GM12878 (cell line): ENCODE measurements at regions not wholly inside any gene's neighbourhood (a gene's known extent, or its start where the extent isn't known, plus 50 kb on each side); places are given as distances from the start of the nearest gene placed in this dataset.

Experiments used
- ATAC-seq: fragments of 200-7000 bp; cut with Tn5 transposase; 3 replicates; pipeline ENCODE4 v1.9.1; 2020; ENCODE audit warnings: mild to moderate bottlenecking, moderate library complexity
- BruUV-seq: library from RNA; stranded (reverse); fragments of 400-500 nt; replicated peaks from 2 replicates; lab custom pipeline; 2021; lab: Mats Ljungman, UMichigan
- CTCF ChIA-PET: fragments of 300-600 bp; sonication (Branson Sonifier 250); formaldehyde crosslinking; extraction: SDS; loops from one replicate; lab custom pipeline; 2021; ENCODE audit warnings: inconsistent platforms; lab: Yijun Ruan, JAX
- POLR2A ChIA-PET: fragments of 350-600 bp; formaldehyde crosslinking; extraction: SDS; loops from one replicate; lab custom pipeline; 2021; ENCODE audit warnings: inconsistent platforms; lab: Charles Lee
- RAD21 ChIA-PET: fragments of 300-600 bp; sonication (Branson Sonifier 250); formaldehyde crosslinking; loops from one replicate; lab custom pipeline; 2023; ENCODE audit warnings: antibody characterized with exemption; ENCODE audit not compliant: unreplicated experiment; lab: Charles Lee
- SMC1A ChIA-PET: fragments of 300-600 bp; sonication (Branson Sonifier 250); formaldehyde crosslinking; loops from one replicate; lab custom pipeline; 2023; ENCODE audit not compliant: unreplicated experiment, uncharacterized antibody; lab: Charles Lee
- DNase-seq: peaks from one replicate; pipeline ENCODE4 v3.0.0-alpha.2; 2011; ENCODE audit warnings: low read depth, low spot score
- FAIRE-seq: peaks from 3 replicates; lab custom pipeline; 2011; peaks lifted over from hg19 to GRCh38; lab: Jason Lieb, UNC
- H2AFZ ChIP-seq: 2 replicates; pipeline ENCODE4 v1.6.0; 2011; ENCODE audit warnings: low read depth, low read length, control low read depth; ENCODE audit not compliant: control insufficient read depth
- H3K27ac ChIP-seq: 2 replicates; pipeline ENCODE4 v1.5.1; 2011; ENCODE audit warnings: control low read depth; ENCODE audit not compliant: control insufficient read depth, insufficient read depth
- H3K27me3 ChIP-seq, 2 experiments: replicated peaks in 1 of 2; 2 replicates each; pipeline versions ENCODE4 v1.6.0 to v1.6.1; 2011; ENCODE audit warnings: low read length in 1 of 2; ENCODE audit not compliant: control insufficient read depth in 2 of 2, insufficient read depth in 2 of 2
- H3K36me3 ChIP-seq, 2 experiments: 2 replicates each; pipeline ENCODE4 v1.5.1; 2011; ENCODE audit warnings: low read length in 1 of 2; ENCODE audit not compliant: control insufficient read depth in 2 of 2, insufficient read depth in 2 of 2
- H3K4me1 ChIP-seq: 2 replicates; pipeline ENCODE4 v1.6.1; 2011; ENCODE audit warnings: mild to moderate bottlenecking, low read length, moderate library complexity, mixed read lengths; ENCODE audit not compliant: control insufficient read depth, insufficient read depth
- H3K4me2 ChIP-seq: 2 replicates; pipeline ENCODE4 v1.6.0; 2011; ENCODE audit warnings: control low read depth; ENCODE audit not compliant: control insufficient read depth, insufficient read depth
- H3K4me3 ChIP-seq: fragments of 200-600 bp; sonication (generic); 2 replicates; pipeline ENCODE4 v1.5.1; 2016
- H3K79me2 ChIP-seq: 2 replicates; pipeline ENCODE4 v1.6.0; 2011; ENCODE audit warnings: low read length; ENCODE audit not compliant: control insufficient read depth, insufficient read depth
- H3K9ac ChIP-seq: 2 replicates; pipeline ENCODE4 v1.8.0; 2011; ENCODE audit warnings: low read length, control low read depth, mixed read lengths; ENCODE audit not compliant: control insufficient read depth, insufficient read depth
- H3K9me3 ChIP-seq: replicated peaks from 3 replicates; pipeline ENCODE4 v1.5.1; 2011; ENCODE audit warnings: mild to moderate bottlenecking, low read length; ENCODE audit not compliant: control insufficient read depth, insufficient read depth
- H4K20me1 ChIP-seq: 2 replicates; pipeline ENCODE4 v1.6.0; 2011; ENCODE audit not compliant: control insufficient read depth, insufficient read depth
- CBX5 ChIP-seq: sonication (generic); IDR thresholded peaks from 2 replicates; pipeline ENCODE4 v1.6.1; 2016; ENCODE audit warnings: low read depth, moderate library complexity, mild to moderate bottlenecking, inconsistent platforms
- KLF5 ChIP-seq: fragments of 450-650 bp; IDR thresholded peaks from 2 replicates; pipeline ENCODE4 v1.6.1; 2014; ENCODE audit warnings: mild to moderate bottlenecking; ENCODE audit not compliant: partially characterized antibody
- SIX5 ChIP-seq: IDR thresholded peaks from 2 replicates; pipeline ENCODE4 v1.6.1; 2011; ENCODE audit warnings: mild to moderate bottlenecking, low read depth, low read length, moderate library complexity; ENCODE audit not compliant: severe bottlenecking
- WGBS: methylation state at CpG from one replicate; pipeline ENCODE4 v1.1.6; 2016; ENCODE audit warnings: low lambda C conversion rate; ENCODE audit not compliant: insufficient replicate concordance, insufficient coverage; ENCODE audit errors: missing lambda C conversion rate; 5-methylcytosine and 5-hydroxymethylcytosine counted together
- in situ Hi-C: fragments of 300-500 bp; cut with MboI; formaldehyde crosslinking; loops from 9 replicates; pipeline ENCODE4 v1.14.3; 2018; ENCODE audit warnings: mixed read lengths
- intact Hi-C: fragments of 100-400 bp; cut with micrococcal nuclease; formaldehyde crosslinking; loops from one replicate; pipeline ENCODE4 v1.14.2; 2022; ENCODE audit not compliant: unreplicated experiment
- TF ChIP-seq, protein P1 (sequence below): fragments of 450-650 bp; IDR thresholded peaks from 2 replicates; pipeline ENCODE4 v1.6.1; 2017; ENCODE audit warnings: mild to moderate bottlenecking, moderate library complexity
- TF ChIP-seq, protein P2 (sequence below): fragments of 150-350 bp; IDR thresholded peaks from 2 replicates; pipeline ENCODE4 v1.6.1; 2014; ENCODE audit warnings: mild to moderate bottlenecking, low read depth, low read length

DNA sequence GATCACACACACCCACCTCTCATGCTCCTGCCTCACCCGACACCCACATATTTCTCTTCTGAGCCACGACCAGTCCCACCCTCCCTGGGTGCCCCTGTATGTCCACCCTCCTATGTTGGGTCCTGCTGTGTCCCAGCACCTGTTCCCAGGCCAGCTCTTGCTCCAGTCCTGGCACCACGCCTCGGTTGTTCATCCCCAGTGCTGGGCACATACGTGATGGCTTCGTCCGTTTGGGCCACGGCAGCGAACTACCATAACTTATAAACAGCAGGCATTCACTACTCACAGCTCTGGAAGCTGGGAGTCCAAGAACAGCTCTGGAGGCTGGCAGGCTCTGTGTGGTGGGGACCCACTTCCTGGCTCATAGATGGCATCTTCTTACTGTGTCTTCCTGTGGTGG is 116.9 kb downstream of the BRD1 start (continued):
- TF ChIP-seq, protein P1, sequence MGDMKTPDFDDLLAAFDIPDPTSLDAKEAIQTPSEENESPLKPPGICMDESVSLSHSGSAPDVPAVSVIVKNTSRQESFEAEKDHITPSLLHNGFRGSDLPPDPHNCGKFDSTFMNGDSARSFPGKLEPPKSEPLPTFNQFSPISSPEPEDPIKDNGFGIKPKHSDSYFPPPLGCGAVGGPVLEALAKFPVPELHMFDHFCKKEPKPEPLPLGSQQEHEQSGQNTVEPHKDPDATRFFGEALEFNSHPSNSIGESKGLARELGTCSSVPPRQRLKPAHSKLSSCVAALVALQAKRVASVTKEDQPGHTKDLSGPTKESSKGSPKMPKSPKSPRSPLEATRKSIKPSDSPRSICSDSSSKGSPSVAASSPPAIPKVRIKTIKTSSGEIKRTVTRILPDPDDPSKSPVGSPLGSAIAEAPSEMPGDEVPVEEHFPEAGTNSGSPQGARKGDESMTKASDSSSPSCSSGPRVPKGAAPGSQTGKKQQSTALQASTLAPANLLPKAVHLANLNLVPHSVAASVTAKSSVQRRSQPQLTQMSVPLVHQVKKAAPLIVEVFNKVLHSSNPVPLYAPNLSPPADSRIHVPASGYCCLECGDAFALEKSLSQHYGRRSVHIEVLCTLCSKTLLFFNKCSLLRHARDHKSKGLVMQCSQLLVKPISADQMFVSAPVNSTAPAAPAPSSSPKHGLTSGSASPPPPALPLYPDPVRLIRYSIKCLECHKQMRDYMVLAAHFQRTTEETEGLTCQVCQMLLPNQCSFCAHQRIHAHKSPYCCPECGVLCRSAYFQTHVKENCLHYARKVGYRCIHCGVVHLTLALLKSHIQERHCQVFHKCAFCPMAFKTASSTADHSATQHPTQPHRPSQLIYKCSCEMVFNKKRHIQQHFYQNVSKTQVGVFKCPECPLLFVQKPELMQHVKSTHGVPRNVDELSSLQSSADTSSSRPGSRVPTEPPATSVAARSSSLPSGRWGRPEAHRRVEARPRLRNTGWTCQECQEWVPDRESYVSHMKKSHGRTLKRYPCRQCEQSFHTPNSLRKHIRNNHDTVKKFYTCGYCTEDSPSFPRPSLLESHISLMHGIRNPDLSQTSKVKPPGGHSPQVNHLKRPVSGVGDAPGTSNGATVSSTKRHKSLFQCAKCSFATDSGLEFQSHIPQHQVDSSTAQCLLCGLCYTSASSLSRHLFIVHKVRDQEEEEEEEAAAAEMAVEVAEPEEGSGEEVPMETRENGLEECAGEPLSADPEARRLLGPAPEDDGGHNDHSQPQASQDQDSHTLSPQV: no peak
- TF ChIP-seq KLF5: no peak
- TF ChIP-seq, protein P2, sequence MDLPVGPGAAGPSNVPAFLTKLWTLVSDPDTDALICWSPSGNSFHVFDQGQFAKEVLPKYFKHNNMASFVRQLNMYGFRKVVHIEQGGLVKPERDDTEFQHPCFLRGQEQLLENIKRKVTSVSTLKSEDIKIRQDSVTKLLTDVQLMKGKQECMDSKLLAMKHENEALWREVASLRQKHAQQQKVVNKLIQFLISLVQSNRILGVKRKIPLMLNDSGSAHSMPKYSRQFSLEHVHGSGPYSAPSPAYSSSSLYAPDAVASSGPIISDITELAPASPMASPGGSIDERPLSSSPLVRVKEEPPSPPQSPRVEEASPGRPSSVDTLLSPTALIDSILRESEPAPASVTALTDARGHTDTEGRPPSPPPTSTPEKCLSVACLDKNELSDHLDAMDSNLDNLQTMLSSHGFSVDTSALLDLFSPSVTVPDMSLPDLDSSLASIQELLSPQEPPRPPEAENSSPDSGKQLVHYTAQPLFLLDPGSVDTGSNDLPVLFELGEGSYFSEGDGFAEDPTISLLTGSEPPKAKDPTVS: no peak

DNA sequence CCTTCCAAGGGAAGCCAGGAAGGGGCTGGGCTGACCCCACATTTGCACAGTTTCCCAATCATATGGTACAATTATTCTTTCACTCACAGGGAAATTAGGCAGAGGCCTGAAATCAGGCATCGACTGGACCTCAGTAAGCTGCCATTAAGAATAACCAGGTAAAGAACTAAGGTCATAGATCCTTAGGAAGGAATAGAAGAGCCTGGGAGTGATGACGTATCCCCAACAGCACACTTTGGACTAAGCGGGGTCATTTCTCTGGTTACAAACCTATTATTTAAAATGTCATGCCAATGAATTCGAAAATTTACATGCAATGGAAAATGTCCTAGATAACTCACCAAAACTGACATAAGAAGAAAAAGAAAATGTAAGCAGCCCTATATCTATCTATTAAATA is 118.2 kb downstream of the BRD1 start:
- RAD21 ChIA-PET: no interaction called here
- 41% methylated on average over 4 of the region's 4 CpGs for WGBS
- Histone ChIP-seq H3K36me3 (no peaks in the 10 kb centered on the region), H3K4me1 (no peaks in the 10 kb centered on the region), H3K9ac (no peak overlapping the region), H3K4me3 (no peak overlapping the region), H2AFZ (no peak overlapping the region), H3K27me3 (no peaks in the 10 kb centered on the region; a peak in 1 of 4 replicates), H3K4me2 (no peak overlapping the region), H3K27ac (no peak overlapping the region), H3K79me2 (no peaks in the 10 kb centered on the region), H3K9me3 (no peaks in the 10 kb centered on the region), H4K20me1 (no peaks in the 10 kb centered on the region)
- ATAC-seq (no peak), DNase-seq (no peak), FAIRE-seq (no peak)
- in situ Hi-C loops (no loop called here), intact Hi-C loops (no loop called here)
- SMC1A ChIA-PET: no interaction called here
- no TSS peak for BruUV-seq
- POLR2A ChIA-PET: no interaction called here
- CTCF ChIA-PET: no interaction called here
- TF ChIP-seq SIX5 (no peak), CBX5 (no peak)
- TF ChIP-seq, all 136 proteins: peak for 0
